ENCODE measurements at regions not wholly inside any gene's neighbourhood (a gene's known extent, or its start where the extent isn't known, plus 50 kb on each side); places are given as distances from the start of the nearest gene placed in this dataset.

DNA sequence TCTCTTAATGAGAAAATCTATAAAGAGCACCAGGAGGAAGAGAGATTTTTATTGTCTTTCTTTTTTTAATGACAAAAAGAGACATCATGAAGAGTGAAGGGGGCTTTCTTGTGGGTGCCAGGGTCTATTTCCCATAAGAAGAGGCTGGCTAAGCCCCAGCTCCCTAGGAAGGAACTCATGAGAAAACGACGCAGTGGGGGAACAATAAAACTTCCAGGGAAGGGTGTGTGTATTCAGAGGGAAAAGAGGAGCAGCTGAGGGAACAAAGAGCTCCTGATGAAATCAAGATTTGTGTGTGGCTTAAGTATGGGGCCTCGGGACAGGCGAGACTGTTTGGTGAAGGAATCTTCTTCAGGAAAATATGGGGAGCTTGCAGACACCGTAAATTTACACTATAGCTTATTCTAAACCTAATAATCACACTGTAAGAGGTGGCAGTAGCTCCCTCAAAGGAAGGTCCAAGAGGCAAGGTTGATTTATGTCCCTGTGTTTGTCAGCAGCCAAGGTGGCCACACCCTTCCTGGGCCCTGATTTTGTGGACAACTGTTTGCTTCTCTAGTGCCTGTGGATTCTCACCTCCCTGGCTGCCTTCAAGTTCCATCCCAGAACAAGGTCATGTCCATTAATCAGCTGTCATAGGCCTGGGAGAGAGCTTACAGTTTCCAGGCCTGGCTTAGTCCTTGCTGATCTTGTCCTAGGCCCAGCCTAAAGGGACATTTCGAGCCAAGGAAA is 615.7 kb downstream of the INSC start:
- H2AK5ac ChIP-seq (ENCODE audit: insufficient read length, low read length): no peak overlapping the region
- no peak overlapping the region for H2BK12ac ChIP-seq (ENCODE audit: insufficient read length, low read depth, low read length)
- no peak overlapping the region for H2BK5ac ChIP-seq (ENCODE audit: insufficient read length, low read length)
- no peaks in the 10 kb centered on the region for H3K79me1 ChIP-seq (ENCODE audit: insufficient read depth, low read depth, low read length, poor library complexity, severe bottlenecking)
- Mint-ChIP-seq H3K4me3 (no peak overlapping the region), H3K27me3 (ENCODE audit: low read depth) (peaks cover 9% of the 10 kb centered on the region), H3K27ac (peak overlapping the region in 2 of 3 experiments; percentile 25 to 73; a peak in 4 of 7 replicates), H3K36me3 (ENCODE audit: insufficient read depth in 1 of 3, low read depth in 3 of 3) (no peaks in the 10 kb centered on the region), H3K4me1 (peaks cover 17 to 24% of the 10 kb centered on the region in 2 experiments), H3K9me3 (no peaks in the 10 kb centered on the region)
- H4K91ac ChIP-seq (ENCODE audit: insufficient read length, low read depth, low read length): no peak overlapping the region
- no peak overlapping the region for H2BK15ac ChIP-seq (ENCODE audit: low read depth, low read length)
- WGBS (ENCODE audit: extremely low coverage, insufficient read length, low lambda C conversion rate): no CpG with 5 or more reads among the region's 6 CpGs
- TF ChIP-seq, protein P1, sequence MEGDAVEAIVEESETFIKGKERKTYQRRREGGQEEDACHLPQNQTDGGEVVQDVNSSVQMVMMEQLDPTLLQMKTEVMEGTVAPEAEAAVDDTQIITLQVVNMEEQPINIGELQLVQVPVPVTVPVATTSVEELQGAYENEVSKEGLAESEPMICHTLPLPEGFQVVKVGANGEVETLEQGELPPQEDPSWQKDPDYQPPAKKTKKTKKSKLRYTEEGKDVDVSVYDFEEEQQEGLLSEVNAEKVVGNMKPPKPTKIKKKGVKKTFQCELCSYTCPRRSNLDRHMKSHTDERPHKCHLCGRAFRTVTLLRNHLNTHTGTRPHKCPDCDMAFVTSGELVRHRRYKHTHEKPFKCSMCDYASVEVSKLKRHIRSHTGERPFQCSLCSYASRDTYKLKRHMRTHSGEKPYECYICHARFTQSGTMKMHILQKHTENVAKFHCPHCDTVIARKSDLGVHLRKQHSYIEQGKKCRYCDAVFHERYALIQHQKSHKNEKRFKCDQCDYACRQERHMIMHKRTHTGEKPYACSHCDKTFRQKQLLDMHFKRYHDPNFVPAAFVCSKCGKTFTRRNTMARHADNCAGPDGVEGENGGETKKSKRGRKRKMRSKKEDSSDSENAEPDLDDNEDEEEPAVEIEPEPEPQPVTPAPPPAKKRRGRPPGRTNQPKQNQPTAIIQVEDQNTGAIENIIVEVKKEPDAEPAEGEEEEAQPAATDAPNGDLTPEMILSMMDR (conservative IDR thresholded peaks at IDR 0.05): no peak
- H4K5ac ChIP-seq (ENCODE audit: insufficient read length, low read depth, low read length): no peak overlapping the region
- no peaks in the 10 kb centered on the region for H4K20me1 ChIP-seq (ENCODE audit: control insufficient read depth, insufficient read depth, insufficient read length)
- no peak overlapping the region for H3K23ac ChIP-seq (ENCODE audit: insufficient read length, low read depth, low read length)
- no peak overlapping the region for H3K56ac ChIP-seq (ENCODE audit: insufficient read length, low read depth, low read length)
- H3K9ac ChIP-seq (ENCODE audit: extremely low read depth, insufficient read length, low read length): no peak overlapping the region
- H3K18ac ChIP-seq (ENCODE audit: insufficient read length, low read depth, low read length): no peak overlapping the region
- H3K14ac ChIP-seq (ENCODE audit: insufficient read depth, low read length): no peak overlapping the region
- no peak overlapping the region for H2BK120ac ChIP-seq (ENCODE audit: low read depth, low read length, poor library complexity, severe bottlenecking)
- H3K9me3 ChIP-seq (ENCODE audit: control insufficient read depth, low read depth, low read length): no peaks in the 10 kb centered on the region
- H2BK20ac ChIP-seq (ENCODE audit: low read depth, low read length, poor library complexity, severe bottlenecking): no peak overlapping the region
- H3K79me2 ChIP-seq (ENCODE audit: insufficient read depth, low read length): no peaks in the 10 kb centered on the region
- H3K27me3 ChIP-seq (ENCODE audit: insufficient read depth, low read length): no peaks in the 10 kb centered on the region
- no peak for DNase-seq
- no peak overlapping the region for H2AFZ ChIP-seq (ENCODE audit: low read length)
- no peaks in the 10 kb centered on the region for H3K4me1 ChIP-seq (ENCODE audit: insufficient read depth, low read length)
- H3K27ac ChIP-seq (ENCODE audit: insufficient read length, low read depth, low read length): no peak overlapping the region
- H3K4me2 ChIP-seq (ENCODE audit: insufficient read depth, insufficient read length, low read length): no peak overlapping the region
- no peak overlapping the region for H4K8ac ChIP-seq (replicated peaks; ENCODE audit: insufficient read length, low read depth, low read length)
- no peak overlapping the region for H3K4ac ChIP-seq (ENCODE audit: low read depth, low read length)
- H3K23me2 ChIP-seq (ENCODE audit: insufficient read length, low read depth, low read length, poor library complexity, severe bottlenecking): no peaks in the 10 kb centered on the region
- H3T11ph ChIP-seq (ENCODE audit: low read length): no peak overlapping the region

All from H9 (cell line).